ENCODE measurements at regions not wholly inside any gene's neighbourhood (a gene's known extent, or its start where the extent isn't known, plus 50 kb on each side); places are given as distances from the start of the nearest gene placed in this dataset.

- POLR2A ChIA-PET = no interaction called here
- no peak for DNase-seq (ENCODE audit: extremely low spot score)
- no peak for TF ChIP-seq CTCF (IDR thresholded peaks at IDR 0.05; ENCODE audit: control extremely low read depth, extremely low read depth, low read depth, missing control alignments)
- CTCF ChIA-PET = interaction anchor here (1.1 kb wide), 1 partner anchor 15 kb away, joined by 3 read pairs; no protein-coding TSS in a partner anchor
Observed at GRCh38 chr10:124214610-124215375, 121.4 kb upstream of the CHST15 start.

- DNase-seq (ENCODE audit: extremely low spot score) = no peak
- ChIA-PET POLR2A (no interaction called here), CTCF (interaction anchor here (0.7 kb wide), 1 partner anchor 9 kb away, joined by 3 read pairs; no protein-coding TSS in a partner anchor)
- TF ChIP-seq CTCF (IDR thresholded peaks at IDR 0.05; ENCODE audit: control extremely low read depth, extremely low read depth, low read depth, missing control alignments) = no peak
Observed at GRCh38 chr10:124213899-124214510, 120.6 kb upstream of the CHST15 start.

GRCh38 chr10:124213471-124213870 lies 120.1 kb upstream of the CHST15 start:
- no peak for TF ChIP-seq CTCF (IDR thresholded peaks at IDR 0.05; ENCODE audit: control extremely low read depth, extremely low read depth, low read depth, missing control alignments)
- CTCF ChIA-PET = interaction anchor here (0.7 kb wide), 1 partner anchor 9 kb away, joined by 3 read pairs; no protein-coding TSS in a partner anchor
- no peak for DNase-seq (ENCODE audit: extremely low spot score)
- POLR2A ChIA-PET = no interaction called here

- CTCF ChIA-PET = no interaction called here
- POLR2A ChIA-PET = no interaction called here
- DNase-seq (ENCODE audit: extremely low spot score) = no peak
- TF ChIP-seq CTCF (IDR thresholded peaks at IDR 0.05; ENCODE audit: control extremely low read depth, extremely low read depth, low read depth, missing control alignments) = no peak
Observed at GRCh38 chr10:124212702-124213101, 119.3 kb upstream of the CHST15 start.

GRCh38 chr10:124211921-124212320 lies 118.5 kb upstream of the CHST15 start:
- no peak for TF ChIP-seq CTCF (IDR thresholded peaks at IDR 0.05; ENCODE audit: control extremely low read depth, extremely low read depth, low read depth, missing control alignments)
- ChIA-PET POLR2A (no interaction called here), CTCF (no interaction called here)
- no peak for DNase-seq (ENCODE audit: extremely low spot score)

GRCh38 chr10:124210263-124210662 lies 116.9 kb upstream of the CHST15 start:
- no peak for DNase-seq (ENCODE audit: extremely low spot score)
- no peak for TF ChIP-seq CTCF (IDR thresholded peaks at IDR 0.05; ENCODE audit: control extremely low read depth, extremely low read depth, low read depth, missing control alignments)
- POLR2A ChIA-PET = interaction anchor here (0.6 kb wide), 1 partner anchor 298 kb away, joined by 5 read pairs; no protein-coding TSS in a partner anchor
- CTCF ChIA-PET = no interaction called here

Measured in GM10248 (cell line).